IPS-20b (cell line): ENCODE measurements at regions not wholly inside any gene's neighbourhood (a gene's known extent, or its start where the extent isn't known, plus 50 kb on each side); places are given as distances from the start of the nearest gene placed in this dataset.

Source experiments
- H3K27ac ChIP-seq: one replicate; pipeline ENCODE4 v1.5.1; 2013; ENCODE audit warnings: low read length
- H3K27me3 ChIP-seq: 2 replicates; pipeline ENCODE4 v1.6.1; 2013; ENCODE audit warnings: mild to moderate bottlenecking, low read length, inconsistent platforms; ENCODE audit not compliant: insufficient read depth
- H3K36me3 ChIP-seq: 2 replicates; pipeline ENCODE4 v1.6.1; 2013; ENCODE audit warnings: low read depth, mild to moderate bottlenecking, inconsistent platforms, low read length, moderate library complexity; ENCODE audit not compliant: insufficient read depth
- H3K4me1 ChIP-seq: 2 replicates; pipeline ENCODE4 v1.6.1; 2013; ENCODE audit warnings: mild to moderate bottlenecking, control low read depth, inconsistent platforms, low read length, moderate library complexity; ENCODE audit not compliant: insufficient read depth
- H3K4me3 ChIP-seq: 2 replicates; pipeline ENCODE4 v1.5.1; 2013; ENCODE audit warnings: mild to moderate bottlenecking, low read length, inconsistent platforms
- H3K9ac ChIP-seq: 2 replicates; pipeline ENCODE4 v1.6.1; 2013; ENCODE audit warnings: low read depth, mild to moderate bottlenecking, inconsistent platforms, low read length, moderate library complexity
- H3K9me3 ChIP-seq: 2 replicates; pipeline ENCODE4 v1.6.1; 2013; ENCODE audit warnings: mild to moderate bottlenecking, low read depth, low read length, inconsistent platforms; ENCODE audit not compliant: insufficient read depth

DNA sequence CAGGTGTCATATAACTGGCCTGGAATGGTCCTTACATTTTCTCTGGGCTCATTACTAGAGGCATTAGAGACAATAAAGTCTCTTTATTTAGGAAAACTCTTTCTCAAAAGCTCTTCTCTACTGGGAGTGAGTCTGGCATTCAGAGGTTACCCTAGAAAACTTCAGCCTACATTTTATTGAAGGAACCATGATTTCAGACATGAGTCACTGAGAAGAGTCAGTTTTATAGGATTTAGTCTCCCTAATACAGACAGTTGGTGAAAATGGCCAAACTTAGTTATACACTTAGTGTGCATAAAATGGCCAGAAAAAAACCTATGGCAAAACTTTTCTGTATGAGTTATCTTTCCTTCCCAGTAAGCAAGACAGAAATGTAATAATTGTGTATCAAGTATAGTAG lies 689.4 kb downstream of the ZEB2 start:
- H3K4me3 ChIP-seq, result no peak overlapping the region
- no peaks in the 10 kb centered on the region for H3K9me3 ChIP-seq
- no peak overlapping the region for H3K9ac ChIP-seq
- peaks cover 15% of the 10 kb centered on the region; the same call in 1 of the 2 replicates for H3K4me1 ChIP-seq
- H3K27ac ChIP-seq, result no peak overlapping the region
- no peaks in the 10 kb centered on the region for H3K36me3 ChIP-seq
- H3K27me3 ChIP-seq, result no peaks in the 10 kb centered on the region

GRCh38 chr2:143828763-143829537 lies 691.0 kb downstream of the ZEB2 start:
- Histone ChIP-seq H3K9ac (no peak overlapping the region), H3K27ac (no peak overlapping the region), H3K36me3 (no peaks in the 10 kb centered on the region), H3K9me3 (no peaks in the 10 kb centered on the region), H3K4me3 (no peak overlapping the region), H3K27me3 (no peaks in the 10 kb centered on the region), H3K4me1 (peaks cover 22% of the 10 kb centered on the region; the same call in 1 of the 2 replicates)

DNA sequence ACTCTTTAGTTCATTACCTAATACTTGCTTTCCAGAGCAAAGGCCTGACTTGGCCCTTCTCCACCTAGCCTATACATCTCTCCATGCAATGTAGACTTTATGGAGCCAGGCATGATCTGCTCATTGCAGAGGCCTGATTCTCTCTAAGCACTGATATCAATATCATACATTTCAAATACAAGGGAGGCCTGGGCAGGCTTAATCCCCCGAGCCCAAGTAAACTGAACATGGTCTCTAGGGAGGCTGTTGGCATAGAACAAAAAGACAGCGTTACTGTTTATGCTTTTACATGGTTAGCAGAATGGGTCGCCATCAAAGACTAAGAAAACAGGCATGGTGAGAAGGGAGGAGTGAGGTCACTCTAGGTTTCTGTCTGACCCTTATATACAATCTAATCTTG lies 695.1 kb downstream of the ZEB2 start:
- H3K4me3 ChIP-seq, result no peak overlapping the region
- no peaks in the 10 kb centered on the region for H3K9me3 ChIP-seq
- no peak overlapping the region for H3K9ac ChIP-seq
- no peaks in the 10 kb centered on the region for H3K36me3 ChIP-seq
- peaks cover 7% of the 10 kb centered on the region; the same call in 1 of the 2 replicates for H3K4me1 ChIP-seq
- no peak overlapping the region for H3K27ac ChIP-seq
- H3K27me3 ChIP-seq, result no peaks in the 10 kb centered on the region

DNA sequence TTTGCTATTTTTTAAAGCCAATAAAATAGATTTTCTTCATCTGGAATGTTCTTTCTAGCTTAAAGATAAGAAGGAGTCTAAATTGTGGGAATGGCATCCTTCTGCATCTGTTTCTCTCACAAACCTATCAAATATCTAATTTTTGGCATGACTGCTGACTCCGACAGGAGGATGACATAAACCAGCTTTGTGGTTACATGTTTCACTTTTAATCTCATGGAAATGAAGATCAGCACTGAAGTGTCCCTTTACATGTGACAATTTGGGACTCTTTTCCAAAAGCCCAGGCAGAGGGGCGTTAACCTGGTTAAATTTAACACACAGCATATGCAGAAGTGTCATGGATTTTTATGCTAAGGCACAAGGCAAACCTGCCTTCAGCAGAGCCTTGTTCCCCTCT lies 694.7 kb downstream of the ARHGAP15 start:
- Histone ChIP-seq H3K4me1 (peaks cover 9% of the 10 kb centered on the region; the same call in 1 of the 2 replicates), H3K36me3 (no peaks in the 10 kb centered on the region), H3K27me3 (no peaks in the 10 kb centered on the region), H3K27ac (no peak overlapping the region), H3K4me3 (no peak overlapping the region), H3K9ac (no peak overlapping the region), H3K9me3 (no peaks in the 10 kb centered on the region)

GRCh38 chr2:143823296-143823695 lies 694.1 kb downstream of the ARHGAP15 start:
- H3K9me3 ChIP-seq, result no peaks in the 10 kb centered on the region
- H3K4me1 ChIP-seq, result peaks cover 9% of the 10 kb centered on the region; the same call in 1 of the 2 replicates
- no peaks in the 10 kb centered on the region for H3K27me3 ChIP-seq
- H3K4me3 ChIP-seq, result no peak overlapping the region
- no peaks in the 10 kb centered on the region for H3K36me3 ChIP-seq
- no peak overlapping the region for H3K9ac ChIP-seq
- H3K27ac ChIP-seq, result no peak overlapping the region

DNA sequence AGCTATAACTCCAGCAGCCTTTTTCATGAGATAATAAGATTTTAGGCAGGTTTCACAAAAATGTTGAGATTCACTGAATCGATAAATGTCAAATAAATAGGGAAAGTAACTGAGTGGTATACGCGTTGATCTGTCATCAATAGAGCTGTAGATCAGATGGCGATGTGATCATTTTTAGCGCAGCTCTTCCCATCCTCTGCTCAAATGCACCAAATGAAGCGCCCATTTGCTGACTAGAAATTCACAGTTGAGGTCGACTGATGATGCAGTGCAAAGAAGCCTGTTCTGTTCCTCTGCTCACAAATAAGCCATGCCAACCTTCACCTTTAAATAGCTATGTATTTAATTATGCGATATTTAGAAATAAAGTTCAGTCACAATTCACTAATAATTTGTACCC lies 693.5 kb downstream of the ARHGAP15 start:
- no peaks in the 10 kb centered on the region for H3K9me3 ChIP-seq
- H3K36me3 ChIP-seq, result no peaks in the 10 kb centered on the region
- H3K9ac ChIP-seq, result no peak overlapping the region
- no peaks in the 10 kb centered on the region for H3K27me3 ChIP-seq
- no peak overlapping the region for H3K4me3 ChIP-seq
- H3K27ac ChIP-seq, result no peak overlapping the region
- peaks cover 9% of the 10 kb centered on the region; the same call in 1 of the 2 replicates for H3K4me1 ChIP-seq

DNA sequence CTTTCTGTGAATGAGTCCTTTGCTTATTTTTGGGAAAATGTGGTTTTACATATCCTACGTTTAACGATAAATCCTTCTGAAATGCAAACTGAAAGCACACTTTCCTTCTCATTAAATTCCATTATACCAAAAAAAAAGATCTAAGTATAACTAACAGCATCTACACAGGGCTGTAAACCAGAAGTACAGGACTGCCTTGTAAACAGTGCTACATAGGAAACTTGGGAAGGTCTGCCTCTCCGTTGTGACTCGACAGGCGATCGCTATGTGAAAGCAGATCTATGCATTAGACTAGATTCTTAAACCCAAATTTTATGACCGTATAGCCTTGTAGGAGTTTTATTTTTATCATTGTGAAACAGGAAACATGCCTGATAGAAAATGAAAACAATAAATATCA lies 690.5 kb downstream of the ARHGAP15 start:
- no peak overlapping the region for H3K9ac ChIP-seq
- H3K9me3 ChIP-seq, result no peaks in the 10 kb centered on the region
- no peaks in the 10 kb centered on the region for H3K36me3 ChIP-seq
- no peak overlapping the region for H3K4me3 ChIP-seq
- no peak overlapping the region for H3K27ac ChIP-seq
- peaks cover 8% of the 10 kb centered on the region; the same call in 1 of the 2 replicates for H3K4me1 ChIP-seq
- H3K27me3 ChIP-seq, result no peaks in the 10 kb centered on the region

DNA sequence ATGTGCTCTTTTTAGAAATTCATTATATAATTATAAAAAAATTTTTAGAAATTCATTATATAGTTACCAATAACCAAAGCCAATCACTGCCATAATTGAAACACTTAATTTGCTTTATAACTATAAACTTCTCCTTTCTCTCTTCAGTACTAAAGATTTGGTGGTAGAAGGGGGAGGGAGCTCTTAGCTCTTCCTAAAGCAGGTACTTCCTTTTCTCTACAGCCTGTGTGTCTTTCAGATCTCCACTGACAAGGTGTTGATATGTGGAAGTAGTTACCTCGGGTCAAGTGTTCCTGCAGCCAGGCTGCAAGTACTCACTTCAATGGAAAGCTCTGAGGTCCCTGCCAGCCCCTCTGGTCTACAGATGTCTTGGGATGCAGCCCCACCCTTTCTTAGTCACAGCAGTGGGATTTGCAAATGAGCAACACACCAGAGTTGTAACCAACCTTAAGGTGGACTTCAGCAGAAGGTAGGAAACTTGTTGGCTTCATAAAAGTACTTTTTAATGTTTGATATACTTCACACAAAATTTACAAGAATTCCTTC lies 690.0 kb downstream of the ARHGAP15 start:
- Histone ChIP-seq H3K27me3 (no peaks in the 10 kb centered on the region), H3K36me3 (no peaks in the 10 kb centered on the region), H3K9me3 (no peaks in the 10 kb centered on the region), H3K4me1 (peaks cover 7% of the 10 kb centered on the region; the same call in 1 of the 2 replicates), H3K4me3 (no peak overlapping the region), H3K27ac (no peak overlapping the region), H3K9ac (no peak overlapping the region)
